Colonic mucosa (tissue), 4 donors: ENCODE measurements at regions not wholly inside any gene's neighbourhood (a gene's known extent, or its start where the extent isn't known, plus 50 kb on each side); places are given as distances from the start of the nearest gene placed in this dataset.

Experiments
- DNase-seq: peaks from one replicate; pipeline ENCODE4 v3.0.0-alpha.2; 2020
- H3K27ac ChIP-seq: fragments of 200-600 bp; one replicate; pipeline ENCODE4 v1.8.0; 2021
- H3K27me3 ChIP-seq: fragments of 200-600 bp; one replicate; pipeline ENCODE4 v1.8.0; 2021
- H3K36me3 ChIP-seq: fragments of 200-600 bp; one replicate; pipeline ENCODE4 v1.8.0; 2021
- H3K4me1 ChIP-seq: fragments of 200-600 bp; one replicate; pipeline ENCODE4 v1.8.0; 2021; ENCODE audit warnings: mild to moderate bottlenecking
- H3K4me3 ChIP-seq: fragments of 200-600 bp; one replicate; pipeline ENCODE4 v1.8.0; 2021
- H3K9ac ChIP-seq, 2 donors: one replicate each; pipeline ENCODE4 v1.7.0; 2013; ENCODE audit warnings: control low read depth in 2 of 2, low read depth in 2 of 2, low read length in 2 of 2
- H3K9me3 ChIP-seq: fragments of 200-600 bp; one replicate; pipeline ENCODE4 v1.8.0; 2021
- intact Hi-C: fragments of 100-400 bp; cut with DNase I; formaldehyde crosslinking; loops from one replicate; pipeline ENCODE4 v1.14.1; 2022
- TF ChIP-seq, protein P1 (sequence below): fragments of 200-600 bp; IDR thresholded peaks from one replicate; pipeline ENCODE4 v1.8.0; 2022; ENCODE audit warnings: antibody characterized with exemption, mild to moderate bottlenecking
- donor health status: healthy.
- donor health status: DM: no; HTN: no; CAD: no.
- donor health status: DM: no; HTN: no; CAD: no.

GRCh38 chr4:4780729-4781244 lies 78.7 kb upstream of the MSX1 start:
- no peak for DNase-seq
- no peaks in the 10 kb centered on the region for H3K4me1 ChIP-seq
- no peaks in the 10 kb centered on the region for H3K9me3 ChIP-seq
- no peak overlapping the region for H3K27ac ChIP-seq
- H3K4me3 ChIP-seq = no peak overlapping the region
- H3K36me3 ChIP-seq = no peaks in the 10 kb centered on the region
- H3K9ac ChIP-seq = no peak overlapping the region
- intact Hi-C loops = no loop called here
- H3K27me3 ChIP-seq = no peaks in the 10 kb centered on the region
- TF ChIP-seq, protein P1, sequence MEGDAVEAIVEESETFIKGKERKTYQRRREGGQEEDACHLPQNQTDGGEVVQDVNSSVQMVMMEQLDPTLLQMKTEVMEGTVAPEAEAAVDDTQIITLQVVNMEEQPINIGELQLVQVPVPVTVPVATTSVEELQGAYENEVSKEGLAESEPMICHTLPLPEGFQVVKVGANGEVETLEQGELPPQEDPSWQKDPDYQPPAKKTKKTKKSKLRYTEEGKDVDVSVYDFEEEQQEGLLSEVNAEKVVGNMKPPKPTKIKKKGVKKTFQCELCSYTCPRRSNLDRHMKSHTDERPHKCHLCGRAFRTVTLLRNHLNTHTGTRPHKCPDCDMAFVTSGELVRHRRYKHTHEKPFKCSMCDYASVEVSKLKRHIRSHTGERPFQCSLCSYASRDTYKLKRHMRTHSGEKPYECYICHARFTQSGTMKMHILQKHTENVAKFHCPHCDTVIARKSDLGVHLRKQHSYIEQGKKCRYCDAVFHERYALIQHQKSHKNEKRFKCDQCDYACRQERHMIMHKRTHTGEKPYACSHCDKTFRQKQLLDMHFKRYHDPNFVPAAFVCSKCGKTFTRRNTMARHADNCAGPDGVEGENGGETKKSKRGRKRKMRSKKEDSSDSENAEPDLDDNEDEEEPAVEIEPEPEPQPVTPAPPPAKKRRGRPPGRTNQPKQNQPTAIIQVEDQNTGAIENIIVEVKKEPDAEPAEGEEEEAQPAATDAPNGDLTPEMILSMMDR = no peak

GRCh38 chr4:4779486-4779885 lies 80.0 kb upstream of the MSX1 start:
- intact Hi-C loops = no loop called here
- H3K9ac ChIP-seq = no peak overlapping the region
- no peak overlapping the region for H3K27ac ChIP-seq
- H3K36me3 ChIP-seq = no peaks in the 10 kb centered on the region
- H3K4me3 ChIP-seq = no peak overlapping the region
- H3K9me3 ChIP-seq = no peaks in the 10 kb centered on the region
- no peaks in the 10 kb centered on the region for H3K4me1 ChIP-seq
- no peaks in the 10 kb centered on the region for H3K27me3 ChIP-seq
- no peak for DNase-seq
- TF ChIP-seq, protein P1 = no peak

DNA sequence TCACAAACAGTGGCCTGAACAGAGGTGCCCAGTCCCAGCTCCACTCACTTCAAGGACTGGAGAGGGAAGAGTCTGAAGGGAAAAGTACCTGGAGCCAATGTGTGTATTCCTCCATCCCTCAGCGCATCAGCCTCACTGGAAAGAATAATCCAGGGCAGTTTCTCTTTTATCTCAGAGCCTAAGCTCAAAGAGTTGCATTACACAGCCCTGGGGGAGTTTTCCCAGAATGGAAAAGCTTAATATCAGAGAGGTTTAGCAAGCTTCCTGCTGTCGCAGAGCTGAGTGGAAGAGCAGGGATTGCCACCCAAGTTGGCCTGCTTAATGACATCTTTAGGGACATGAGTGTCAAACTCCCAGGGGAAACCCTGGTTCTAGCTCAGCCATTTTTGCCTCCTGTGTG lies 80.4 kb upstream of the MSX1 start:
- Histone ChIP-seq H3K9ac (no peak overlapping the region), H3K27me3 (no peaks in the 10 kb centered on the region), H3K4me3 (no peak overlapping the region), H3K4me1 (no peaks in the 10 kb centered on the region), H3K36me3 (no peaks in the 10 kb centered on the region), H3K27ac (no peak overlapping the region), H3K9me3 (no peaks in the 10 kb centered on the region)
- DNase-seq = no peak
- intact Hi-C loops = no loop called here
- TF ChIP-seq, protein P1 = no peak

- TF ChIP-seq, protein P1 = no peak
- no peak for DNase-seq
- no peaks in the 10 kb centered on the region for H3K4me1 ChIP-seq
- H3K9ac ChIP-seq = no peak overlapping the region
- no peaks in the 10 kb centered on the region for H3K27me3 ChIP-seq
- H3K4me3 ChIP-seq = no peak overlapping the region
- no peaks in the 10 kb centered on the region for H3K36me3 ChIP-seq
- no peaks in the 10 kb centered on the region for H3K9me3 ChIP-seq
- no peak overlapping the region for H3K27ac ChIP-seq
- intact Hi-C loops = no loop called here
These were observed 80.9 kb upstream of the MSX1 start for GRCh38 chr4:4778554-4778953.

GRCh38 chr4:4776934-4777333 lies 82.5 kb upstream of the MSX1 start:
- TF ChIP-seq, protein P1 = no peak
- Histone ChIP-seq H3K27ac (no peak overlapping the region), H3K27me3 (no peaks in the 10 kb centered on the region), H3K36me3 (no peaks in the 10 kb centered on the region), H3K4me1 (no peaks in the 10 kb centered on the region), H3K4me3 (no peak overlapping the region), H3K9ac (no peak overlapping the region), H3K9me3 (no peaks in the 10 kb centered on the region)
- DNase-seq = no peak
- intact Hi-C loops = no loop called here

GRCh38 chr4:4776335-4776734 lies 83.1 kb upstream of the MSX1 start:
- Histone ChIP-seq H3K4me1 (no peaks in the 10 kb centered on the region), H3K9ac (no peak overlapping the region), H3K9me3 (no peaks in the 10 kb centered on the region), H3K4me3 (no peak overlapping the region), H3K36me3 (no peaks in the 10 kb centered on the region), H3K27ac (no peak overlapping the region), H3K27me3 (no peaks in the 10 kb centered on the region)
- intact Hi-C loops = no loop called here
- TF ChIP-seq, protein P1 = no peak
- DNase-seq = no peak
